ENCODE measurements at regions not wholly inside any gene's neighbourhood (a gene's known extent, or its start where the extent isn't known, plus 50 kb on each side); places are given as distances from the start of the nearest gene placed in this dataset.
"Not testable (repeated sequence)": the region's sequence is repeated elsewhere in the genome, so short reads cannot be mapped to it uniquely, and the experiment has no call there.

- not testable (repeated sequence) for H3K27ac ChIP-seq (ENCODE audit: low read depth, low read length); H3K4me1 ChIP-seq (ENCODE audit: control insufficient read depth, insufficient read depth, low read length); H3K36me3 ChIP-seq (ENCODE audit: control insufficient read depth, insufficient read depth, low read length); H3K9ac ChIP-seq (ENCODE audit: low read length); H3K4me3 ChIP-seq (ENCODE audit: low read depth, low read length); H3K27me3 ChIP-seq (ENCODE audit: control insufficient read depth, insufficient read depth, low read length); H3K9me3 ChIP-seq (ENCODE audit: control insufficient read depth, insufficient read depth, low read depth, low read length)
Observed at GRCh38 chr7:153797363-153797762, 254.8 kb upstream of the DPP6 start.

DNA sequence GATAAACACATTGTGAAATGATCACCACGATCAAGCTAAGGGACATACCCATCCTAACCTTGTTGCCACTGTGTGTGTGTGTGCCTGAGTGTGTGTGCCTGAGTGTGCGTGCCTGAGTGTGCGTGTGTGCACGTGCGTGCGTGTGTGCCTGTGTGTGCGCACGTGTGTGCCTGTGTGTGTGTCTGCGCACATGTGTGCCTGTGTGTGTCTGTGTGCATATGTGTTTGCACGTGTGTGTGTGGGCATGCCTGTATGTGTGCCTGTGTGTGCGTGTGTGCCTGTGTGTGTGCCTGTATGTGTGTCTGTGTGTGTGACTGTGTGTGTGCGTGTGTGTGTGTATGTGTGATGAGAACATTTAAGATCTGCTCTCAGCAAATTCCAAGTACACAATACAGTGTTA is 244.1 kb upstream of the DPP6 start:
- Histone ChIP-seq H3K4me3 (ENCODE audit: low read depth, low read length) (no peak overlapping the region), H3K9ac (ENCODE audit: low read length) (no peak overlapping the region), H3K27ac (ENCODE audit: low read depth, low read length) (no peak overlapping the region), H3K27me3 (ENCODE audit: control insufficient read depth, insufficient read depth, low read length) (no peaks in the 10 kb centered on the region), H3K36me3 (ENCODE audit: control insufficient read depth, insufficient read depth, low read length) (no peaks in the 10 kb centered on the region), H3K4me1 (ENCODE audit: control insufficient read depth, insufficient read depth, low read length) (no peaks in the 10 kb centered on the region), H3K9me3 (ENCODE audit: control insufficient read depth, insufficient read depth, low read depth, low read length) (no peaks in the 10 kb centered on the region; the same call in 1 of the 2 replicates)

- H3K27ac ChIP-seq (ENCODE audit: low read depth, low read length), result no peak overlapping the region
- H3K36me3 ChIP-seq (ENCODE audit: control insufficient read depth, insufficient read depth, low read length), result no peaks in the 10 kb centered on the region
- H3K9me3 ChIP-seq (ENCODE audit: control insufficient read depth, insufficient read depth, low read depth, low read length), result no peaks in the 10 kb centered on the region
- H3K4me3 ChIP-seq (ENCODE audit: low read depth, low read length), result no peak overlapping the region
- no peak overlapping the region for H3K9ac ChIP-seq (ENCODE audit: low read length)
- H3K27me3 ChIP-seq (ENCODE audit: control insufficient read depth, insufficient read depth, low read length), result no peaks in the 10 kb centered on the region; the same call in 1 of the 2 replicates
- H3K4me1 ChIP-seq (ENCODE audit: control insufficient read depth, insufficient read depth, low read length), result no peaks in the 10 kb centered on the region
Observed at GRCh38 chr7:153829525-153829924, 222.7 kb upstream of the DPP6 start.

DNA sequence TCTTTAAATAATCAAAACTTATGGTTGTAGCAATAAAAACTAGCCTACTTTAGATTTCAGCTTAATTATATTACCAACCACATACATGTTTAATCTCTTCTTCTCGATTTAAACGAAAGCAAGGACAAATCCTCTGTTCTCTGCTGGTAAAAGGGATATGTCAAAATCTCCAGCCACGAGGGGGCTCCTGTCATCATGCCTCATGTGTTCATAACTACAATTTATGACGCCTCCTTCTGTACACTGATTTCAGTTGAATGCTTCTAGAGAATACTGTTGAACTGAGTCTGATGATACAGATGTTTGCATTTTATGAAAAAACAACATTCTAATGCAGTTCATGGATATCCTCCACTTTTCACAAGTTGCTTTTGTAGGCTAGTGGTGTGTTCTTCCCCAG is 220.0 kb upstream of the DPP6 start:
- H3K9me3 ChIP-seq (ENCODE audit: control insufficient read depth, insufficient read depth, low read depth, low read length), result no peaks in the 10 kb centered on the region
- H3K27ac ChIP-seq (ENCODE audit: low read depth, low read length), result no peak overlapping the region

DNA sequence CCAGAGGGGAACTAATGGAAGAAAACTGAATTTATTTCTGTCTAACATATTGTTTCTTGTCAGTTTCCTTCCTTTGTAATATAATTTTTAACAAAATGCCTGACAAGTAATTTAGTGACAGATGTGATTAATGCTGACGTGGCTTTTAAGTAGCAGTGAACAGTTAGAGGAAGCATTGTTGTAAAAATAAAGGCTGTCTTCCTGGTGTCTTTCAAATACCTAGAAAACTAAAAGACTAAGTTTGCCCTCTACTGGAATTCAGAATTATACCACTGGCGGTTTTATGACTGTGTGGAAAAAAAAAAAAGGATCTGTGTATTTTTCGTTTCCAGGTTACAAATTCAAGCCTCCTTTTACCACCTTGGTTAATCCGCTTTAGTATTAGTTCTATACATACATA is 217.1 kb upstream of the DPP6 start:
- Histone ChIP-seq H3K4me3 (ENCODE audit: low read depth, low read length) (no peak overlapping the region), H3K36me3 (ENCODE audit: control insufficient read depth, insufficient read depth, low read length) (no peaks in the 10 kb centered on the region), H3K9me3 (ENCODE audit: control insufficient read depth, insufficient read depth, low read depth, low read length) (no peaks in the 10 kb centered on the region), H3K4me1 (ENCODE audit: control insufficient read depth, insufficient read depth, low read length) (no peaks in the 10 kb centered on the region), H3K27ac (ENCODE audit: low read depth, low read length) (no peak overlapping the region), H3K27me3 (ENCODE audit: control insufficient read depth, insufficient read depth, low read length) (no peaks in the 10 kb centered on the region; the same call in 1 of the 2 replicates), H3K9ac (ENCODE audit: low read length) (no peak overlapping the region)

More for the DNA sequence above, 220.0 kb upstream of the DPP6 start:
- Histone ChIP-seq H3K4me3 (ENCODE audit: low read depth, low read length) (no peak overlapping the region), H3K27me3 (ENCODE audit: control insufficient read depth, insufficient read depth, low read length) (no peaks in the 10 kb centered on the region; the same call in 1 of the 2 replicates), H3K4me1 (ENCODE audit: control insufficient read depth, insufficient read depth, low read length) (no peaks in the 10 kb centered on the region), H3K9ac (ENCODE audit: low read length) (no peak overlapping the region), H3K36me3 (ENCODE audit: control insufficient read depth, insufficient read depth, low read length) (no peaks in the 10 kb centered on the region)

- Histone ChIP-seq H3K4me1 (ENCODE audit: control insufficient read depth, insufficient read depth, low read length) (no peaks in the 10 kb centered on the region), H3K4me3 (ENCODE audit: low read depth, low read length) (no peak overlapping the region), H3K27ac (ENCODE audit: low read depth, low read length) (no peak overlapping the region), H3K9me3 (ENCODE audit: control insufficient read depth, insufficient read depth, low read depth, low read length) (no peaks in the 10 kb centered on the region), H3K27me3 (ENCODE audit: control insufficient read depth, insufficient read depth, low read length) (no peaks in the 10 kb centered on the region; the same call in 1 of the 2 replicates), H3K36me3 (ENCODE audit: control insufficient read depth, insufficient read depth, low read length) (no peaks in the 10 kb centered on the region), H3K9ac (ENCODE audit: low read length) (no peak overlapping the region)
Observed at GRCh38 chr7:153835712-153836265, 216.4 kb upstream of the DPP6 start.

DNA sequence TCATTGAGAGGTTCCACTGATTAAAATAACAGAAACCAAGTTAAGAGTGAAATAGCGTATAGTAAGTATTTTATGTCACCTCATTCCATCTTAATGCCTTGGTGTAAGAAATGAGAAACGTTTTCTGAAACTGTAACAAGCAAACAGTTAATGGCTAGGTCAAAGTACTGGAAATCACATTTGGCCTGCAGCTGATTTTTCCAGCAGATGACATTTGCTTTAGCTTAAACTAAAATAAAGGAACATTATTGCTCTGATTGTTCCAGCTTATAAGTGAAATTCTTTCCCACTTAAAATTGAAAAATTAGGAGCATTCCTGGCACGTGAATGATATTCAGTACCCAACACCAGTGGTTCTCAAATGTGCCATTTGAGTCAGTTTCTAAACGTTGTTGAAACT is 213.6 kb upstream of the DPP6 start:
- Histone ChIP-seq H3K9me3 (ENCODE audit: control insufficient read depth, insufficient read depth, low read depth, low read length) (peaks cover 5% of the 10 kb centered on the region), H3K9ac (ENCODE audit: low read length) (no peak overlapping the region), H3K4me3 (ENCODE audit: low read depth, low read length) (no peak overlapping the region), H3K36me3 (ENCODE audit: control insufficient read depth, insufficient read depth, low read length) (no peaks in the 10 kb centered on the region), H3K4me1 (ENCODE audit: control insufficient read depth, insufficient read depth, low read length) (no peaks in the 10 kb centered on the region), H3K27me3 (ENCODE audit: control insufficient read depth, insufficient read depth, low read length) (no peaks in the 10 kb centered on the region; the same call in 1 of the 2 replicates), H3K27ac (ENCODE audit: low read depth, low read length) (no peak overlapping the region)

GRCh38 chr7:153840861-153841260 is 211.3 kb upstream of the DPP6 start:
- H3K27ac ChIP-seq (ENCODE audit: low read depth, low read length), result no peak overlapping the region
- H3K4me3 ChIP-seq (ENCODE audit: low read depth, low read length), result no peak overlapping the region
- H3K27me3 ChIP-seq (ENCODE audit: control insufficient read depth, insufficient read depth, low read length), result no peaks in the 10 kb centered on the region; the same call in 1 of the 2 replicates
- H3K9ac ChIP-seq (ENCODE audit: low read length), result no peak overlapping the region
- peaks cover 5% of the 10 kb centered on the region for H3K9me3 ChIP-seq (ENCODE audit: control insufficient read depth, insufficient read depth, low read depth, low read length)
- no peaks in the 10 kb centered on the region for H3K36me3 ChIP-seq (ENCODE audit: control insufficient read depth, insufficient read depth, low read length)
- no peaks in the 10 kb centered on the region for H3K4me1 ChIP-seq (ENCODE audit: control insufficient read depth, insufficient read depth, low read length)

DNA sequence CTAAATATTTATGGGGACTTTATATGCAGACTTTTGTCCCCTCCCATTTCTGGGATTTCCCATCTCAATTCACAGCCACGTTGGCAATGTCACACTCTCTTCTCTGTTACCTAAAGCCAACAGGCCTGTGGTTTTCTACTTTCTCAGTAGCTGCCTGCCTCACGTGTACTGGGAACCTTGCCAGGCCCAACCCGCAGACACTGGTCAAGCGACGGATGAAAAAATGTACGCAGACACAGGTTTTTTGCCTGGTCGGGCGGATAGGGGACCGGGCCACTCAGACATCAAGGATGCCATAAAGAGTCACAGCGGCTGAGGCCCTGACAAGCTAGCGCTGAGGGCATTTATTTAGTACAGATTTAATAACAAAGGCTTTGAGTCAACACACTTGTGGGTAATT is 204.4 kb upstream of the DPP6 start:
- no peaks in the 10 kb centered on the region for H3K4me1 ChIP-seq (ENCODE audit: control insufficient read depth, insufficient read depth, low read length)
- peaks cover 5% of the 10 kb centered on the region for H3K9me3 ChIP-seq (ENCODE audit: control insufficient read depth, insufficient read depth, low read depth, low read length)
- H3K27ac ChIP-seq (ENCODE audit: low read depth, low read length), result no peak overlapping the region
- H3K27me3 ChIP-seq (ENCODE audit: control insufficient read depth, insufficient read depth, low read length), result no peaks in the 10 kb centered on the region
- H3K4me3 ChIP-seq (ENCODE audit: low read depth, low read length), result no peak overlapping the region
- no peaks in the 10 kb centered on the region for H3K36me3 ChIP-seq (ENCODE audit: control insufficient read depth, insufficient read depth, low read length)
- H3K9ac ChIP-seq (ENCODE audit: low read length), result no peak overlapping the region

DNA sequence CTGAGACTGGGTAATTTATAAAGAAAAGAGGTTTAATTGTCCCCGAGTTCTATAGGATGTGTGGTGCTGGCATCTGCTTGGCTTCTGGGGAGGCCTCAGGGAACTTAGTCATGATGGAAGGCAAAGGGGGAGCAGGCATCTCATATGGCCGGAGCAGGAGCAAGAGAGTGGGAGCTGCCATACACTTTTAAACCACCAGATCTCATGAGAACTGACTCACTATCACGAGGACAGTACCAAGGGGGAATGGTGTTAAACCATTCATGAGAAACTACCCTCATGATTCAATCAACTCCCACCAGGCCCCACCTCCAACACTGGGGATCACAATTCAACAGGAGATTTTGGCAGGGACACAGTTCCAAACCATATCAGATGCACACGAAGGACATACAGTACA is 199.9 kb upstream of the DPP6 start:
- Histone ChIP-seq H3K27me3 (ENCODE audit: control insufficient read depth, insufficient read depth, low read length) (no peaks in the 10 kb centered on the region), H3K36me3 (ENCODE audit: control insufficient read depth, insufficient read depth, low read length) (no peaks in the 10 kb centered on the region)

DNA sequence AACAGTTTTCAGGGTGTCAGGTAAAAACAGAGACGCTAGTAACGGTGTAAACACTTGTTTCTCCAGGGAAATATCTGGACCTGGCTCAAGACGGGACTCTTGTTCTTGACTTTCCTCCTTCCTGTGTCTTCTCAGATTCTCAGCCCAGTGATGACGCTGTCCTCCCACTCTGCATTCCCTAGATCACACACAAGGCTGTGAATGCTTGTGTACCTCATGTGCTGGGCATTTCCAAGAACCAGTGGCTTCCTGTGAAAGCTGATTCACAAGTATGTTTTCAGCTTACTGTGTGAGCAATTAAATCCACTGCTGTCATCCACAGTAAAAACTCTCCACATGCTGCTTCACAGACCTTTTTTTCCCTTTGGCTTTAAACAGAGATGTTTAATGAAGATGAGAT is 193.8 kb upstream of the DPP6 start:
- no peaks in the 10 kb centered on the region for H3K36me3 ChIP-seq (ENCODE audit: control insufficient read depth, insufficient read depth, low read length)
- no peaks in the 10 kb centered on the region for H3K27me3 ChIP-seq (ENCODE audit: control insufficient read depth, insufficient read depth, low read length)
- no peak overlapping the region for H3K9ac ChIP-seq (ENCODE audit: low read length)
- peaks cover 5% of the 10 kb centered on the region; the same call in 1 of the 2 replicates for H3K9me3 ChIP-seq (ENCODE audit: control insufficient read depth, insufficient read depth, low read depth, low read length)
- H3K4me3 ChIP-seq (ENCODE audit: low read depth, low read length), result no peak overlapping the region
- H3K27ac ChIP-seq (ENCODE audit: low read depth, low read length), result no peak overlapping the region
- peaks cover 5% of the 10 kb centered on the region; the same call in 1 of the 2 replicates for H3K4me1 ChIP-seq (ENCODE audit: control insufficient read depth, insufficient read depth, low read length)

More for the DNA sequence above, 199.9 kb upstream of the DPP6 start:
- Histone ChIP-seq H3K27ac (ENCODE audit: low read depth, low read length) (no peak overlapping the region), H3K9ac (ENCODE audit: low read length) (no peak overlapping the region), H3K4me3 (ENCODE audit: low read depth, low read length) (no peak overlapping the region), H3K9me3 (ENCODE audit: control insufficient read depth, insufficient read depth, low read depth, low read length) (peaks cover 8% of the 10 kb centered on the region; the same call in 1 of the 2 replicates), H3K4me1 (ENCODE audit: control insufficient read depth, insufficient read depth, low read length) (no peaks in the 10 kb centered on the region)

All from HUES6 (cell line).